CD14-positive monocyte (primary cell): ENCODE measurements at regions not wholly inside any gene's neighbourhood (a gene's known extent, or its start where the extent isn't known, plus 50 kb on each side); places are given as distances from the start of the nearest gene placed in this dataset.

Experiments
- DNase-seq, 3 donors: peaks; one replicate each; pipeline ENCODE4 v3.0.0-alpha.2; 2011 to 2022
- H2AFZ ChIP-seq: 2 replicates; pipeline ENCODE4 v1.6.0; 2012; ENCODE audit warnings: mild to moderate bottlenecking, low read depth, low read length, inconsistent platforms; ENCODE audit not compliant: insufficient read depth, poor library complexity, severe bottlenecking
- H3K27ac ChIP-seq, 2 donors: 1 replicate in 1 of 2; 2 replicates in 1 of 2; pipeline ENCODE4 v1.5.1; 2012 to 2013; ENCODE audit warnings: low read length in 2 of 2, control low read depth in 1 of 2, inconsistent platforms in 1 of 2, low read depth in 1 of 2, mild to moderate bottlenecking in 1 of 2
- H3K27me3 ChIP-seq, 2 donors: one replicate each; pipeline versions ENCODE4 v1.6.0 to v1.6.1; 2011 to 2013; ENCODE audit warnings: low read length in 2 of 2; ENCODE audit not compliant: control insufficient read depth in 2 of 2, insufficient read depth in 2 of 2
- H3K36me3 ChIP-seq, 2 donors: replicated peaks in 1 of 2; 1 replicate in 1 of 2; 2 replicates in 1 of 2; pipeline versions ENCODE4 v1.5.1 to v1.6.1; 2012 to 2013; ENCODE audit warnings: low read length in 2 of 2, control low read depth in 1 of 2, inconsistent platforms in 1 of 2, mild to moderate bottlenecking in 1 of 2; ENCODE audit not compliant: insufficient read depth in 2 of 2, control insufficient read depth in 1 of 2
- H3K4me1 ChIP-seq, 2 donors: 1 replicate in 1 of 2; 2 replicates in 1 of 2; pipeline versions ENCODE4 v1.5.1 to v1.6.1; 2012 to 2013; ENCODE audit warnings: low read length in 2 of 2, control low read depth in 1 of 2, inconsistent platforms in 1 of 2, mild to moderate bottlenecking in 1 of 2, moderate library complexity in 1 of 2; ENCODE audit not compliant: insufficient read depth in 2 of 2, control insufficient read depth in 1 of 2
- H3K4me2 ChIP-seq: replicated peaks from 2 replicates; pipeline ENCODE3; 2012; ENCODE audit warnings: low read length, moderate library complexity, mild to moderate bottlenecking; ENCODE audit not compliant: poor library complexity, severe bottlenecking; ENCODE audit errors: extremely low read depth
- H3K4me3 ChIP-seq, 3 experiments: fragments of 200-600 bp in 1 of 3; sonication (generic) in 1 of 3; replicated peaks in 1 of 3; 1 replicate in 2 of 3; 2 replicates in 1 of 3; pipeline ENCODE4 v1.5.1; 2011 to 2013; ENCODE audit warnings: low read length in 3 of 3, mild to moderate bottlenecking in 3 of 3, control low read depth in 2 of 3, low read depth in 2 of 3, inconsistent platforms in 1 of 3, moderate library complexity in 1 of 3
- H3K79me2 ChIP-seq: 2 replicates; pipeline ENCODE4 v1.6.0; 2012; ENCODE audit warnings: mild to moderate bottlenecking, control low read depth, inconsistent platforms, low read length, moderate library complexity; ENCODE audit not compliant: insufficient read depth
- H3K9ac ChIP-seq: 2 replicates; pipeline ENCODE4 v1.6.0; 2017; ENCODE audit warnings: low read length, mild to moderate bottlenecking; ENCODE audit not compliant: insufficient read depth, poor library complexity, severe bottlenecking
- H3K9me3 ChIP-seq, 2 donors: replicated peaks in 1 of 2; 1 replicate in 1 of 2; 2 replicates in 1 of 2; pipeline versions ENCODE4 v1.5.1 to v1.6.1; 2012 to 2013; ENCODE audit warnings: low read length in 2 of 2, control low read depth in 1 of 2; ENCODE audit not compliant: control insufficient read depth in 1 of 2, insufficient read depth in 1 of 2
- H4K20me1 ChIP-seq: 2 replicates; pipeline ENCODE4 v1.6.0; 2012; ENCODE audit warnings: mild to moderate bottlenecking, low read length, control low read depth, moderate library complexity; ENCODE audit not compliant: insufficient read depth
- H3K27ac Mint-ChIP-seq, 7 donors: one replicate each; pipeline ENCODE4 v1.8.0; 2020; ENCODE audit warnings: mild to moderate bottlenecking in 7 of 7, mixed read lengths in 7 of 7, moderate library complexity in 6 of 7, inconsistent platforms in 2 of 7
- H3K27me3 Mint-ChIP-seq, 3 donors: one replicate each; pipeline ENCODE4 v1.8.0; 2021 to 2022; ENCODE audit warnings: low read depth in 3 of 3, mild to moderate bottlenecking in 3 of 3, mixed read lengths in 3 of 3, moderate library complexity in 3 of 3, inconsistent platforms in 1 of 3
- H3K36me3 Mint-ChIP-seq, 2 donors: one replicate each; pipeline ENCODE4 v1.8.0; 2020; ENCODE audit warnings: mixed read lengths in 2 of 2, inconsistent platforms in 1 of 2, mild to moderate bottlenecking in 1 of 2
- H3K4me1 Mint-ChIP-seq: one replicate; pipeline ENCODE4 v1.8.0; 2020; ENCODE audit warnings: mild to moderate bottlenecking, mixed read lengths
- H3K4me3 Mint-ChIP-seq, 2 donors: one replicate each; pipeline ENCODE4 v1.8.0; 2020; ENCODE audit warnings: mild to moderate bottlenecking in 2 of 2, mixed read lengths in 2 of 2, moderate library complexity in 1 of 2
- H3K9me3 Mint-ChIP-seq, 7 donors: one replicate each; pipeline ENCODE4 v1.8.0; 2020 to 2022; ENCODE audit warnings: mixed read lengths in 7 of 7, mild to moderate bottlenecking in 6 of 7, moderate library complexity in 6 of 7, inconsistent platforms in 2 of 7
- CTCF ChIP-seq: fragments of 200-600 bp; IDR thresholded peaks from one replicate; pipeline ENCODE4 v1.8.0; 2022; ENCODE audit warnings: antibody characterized with exemption, mild to moderate bottlenecking
- WGBS: methylation state at CpG from one replicate; pipeline ENCODE4 v1.1.5; 2013; ENCODE audit warnings: missing lambda C conversion rate; ENCODE audit not compliant: insufficient coverage; 5-methylcytosine and 5-hydroxymethylcytosine counted together
- intact Hi-C, 2 donors: fragments of 100-400 bp; cut with micrococcal nuclease; formaldehyde crosslinking; loops; one replicate each; pipeline versions ENCODE4 v1.15.0 to v1.15.1; 2023

- no peak for DNase-seq
- peaks cover 4 to 26% (median 14%) of the 10 kb centered on the region in 3 donors for H3K27me3 Mint-ChIP-seq
- Histone ChIP-seq H3K9ac (no peak overlapping the region), H3K4me3 (no peak overlapping the region), H2AFZ (no peak overlapping the region), H3K4me2 (no peak overlapping the region), H3K27me3 (peaks cover 2 to 5% of the 10 kb centered on the region in 2 donors), H3K9me3 (no peaks in the 10 kb centered on the region), H3K36me3 (no peaks in the 10 kb centered on the region), H4K20me1 (no peaks in the 10 kb centered on the region), H3K27ac (no peak overlapping the region), H3K4me1 (no peaks in the 10 kb centered on the region), H3K79me2 (no peaks in the 10 kb centered on the region)
- H3K9me3 Mint-ChIP-seq, result peaks cover 0 to 7% (median 0%) of the 10 kb centered on the region in 7 donors
- TF ChIP-seq CTCF, result no peak
- no peak overlapping the region for H3K27ac Mint-ChIP-seq
- intact Hi-C loops, result no loop called here
- H3K4me3 Mint-ChIP-seq, result no peak overlapping the region
- H3K4me1 Mint-ChIP-seq, result no peaks in the 10 kb centered on the region
- 89% methylated on average over 3 of the region's 8 CpGs for WGBS
- no peaks in the 10 kb centered on the region for H3K36me3 Mint-ChIP-seq
Observed at GRCh38 chr2:236997069-236997715, 88.5 kb upstream of the COPS8 start.

- intact Hi-C loops, result no loop called here
- Mint-ChIP-seq H3K27ac (no peak overlapping the region), H3K9me3 (peaks cover 0 to 7% (median 0%) of the 10 kb centered on the region in 7 donors), H3K27me3 (peaks cover 4 to 24% (median 13%) of the 10 kb centered on the region in 3 donors), H3K4me1 (no peaks in the 10 kb centered on the region), H3K36me3 (no peaks in the 10 kb centered on the region), H3K4me3 (peak overlapping the region in 1 of 2 donors; percentile 46)
- Histone ChIP-seq H3K27ac (no peak overlapping the region), H3K79me2 (no peaks in the 10 kb centered on the region), H4K20me1 (no peaks in the 10 kb centered on the region), H3K9ac (no peak overlapping the region), H3K4me3 (no peak overlapping the region), H3K4me2 (no peak overlapping the region), H3K4me1 (no peaks in the 10 kb centered on the region), H2AFZ (no peak overlapping the region), H3K27me3 (peaks cover 2 to 5% of the 10 kb centered on the region in 2 donors), H3K36me3 (no peaks in the 10 kb centered on the region), H3K9me3 (no peaks in the 10 kb centered on the region)
- WGBS, result no CpG with 5 or more reads among the region's 1 CpG
- DNase-seq, result no peak
- no peak for TF ChIP-seq CTCF
Observed at GRCh38 chr2:236998236-236998635, 87.5 kb upstream of the COPS8 start.
